NB4 (cell line): ENCODE measurements at regions not wholly inside any gene's neighbourhood (a gene's known extent, or its start where the extent isn't known, plus 50 kb on each side); places are given as distances from the start of the nearest gene placed in this dataset.
A peak's percentile ranks its signal among the peaks of the same experiment; 100 is the strongest.

Source experiments
- DNase-seq: peaks from one replicate; pipeline ENCODE4 v3.0.0; 2010; ENCODE audit warnings: low read depth
- H3K4me3 ChIP-seq: one replicate; pipeline ENCODE4 v1.5.1; 2011; ENCODE audit warnings: mild to moderate bottlenecking, low read depth, low read length, moderate library complexity
- MYC ChIP-seq: IDR thresholded peaks from 2 replicates; pipeline ENCODE4 v1.6.1; 2011; ENCODE audit warnings: low read depth, low read length
- POLR2A ChIP-seq: IDR thresholded peaks from 2 replicates; pipeline ENCODE4 v1.6.1; 2011; ENCODE audit warnings: mild to moderate bottlenecking; ENCODE audit not compliant: insufficient read length; ENCODE audit errors: extremely low read depth
- TF ChIP-seq, protein P1 (sequence below): IDR thresholded peaks from 2 replicates; pipeline ENCODE4 v1.6.1; 2011; ENCODE audit warnings: low read depth, low read length
- TF ChIP-seq, protein P2 (sequence below): IDR thresholded peaks from one replicate; pipeline ENCODE4 v1.5.1; 2012; ENCODE audit warnings: low read depth, low read length

DNA sequence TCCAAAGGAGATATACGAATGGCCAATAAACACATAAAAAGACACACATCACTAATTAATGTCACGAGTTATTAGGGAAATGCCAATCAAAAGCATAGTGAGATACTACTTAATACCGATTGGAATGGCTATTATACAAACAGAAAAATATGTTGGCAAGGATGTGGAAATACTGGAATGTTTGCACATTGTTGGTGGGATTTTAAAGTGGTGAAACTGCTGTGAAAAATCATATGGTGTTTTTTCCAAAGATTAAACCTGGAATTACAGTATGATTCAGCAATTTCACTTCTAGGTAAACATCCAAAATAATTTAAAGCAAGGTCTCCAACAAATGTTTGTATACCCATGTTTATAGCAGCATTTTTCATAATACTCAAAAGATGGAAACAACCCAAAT lies 765.5 kb downstream of the VGLL3 start:
- no peak for DNase-seq
- TF ChIP-seq POLR2A, result no peak
- TF ChIP-seq, protein P1, sequence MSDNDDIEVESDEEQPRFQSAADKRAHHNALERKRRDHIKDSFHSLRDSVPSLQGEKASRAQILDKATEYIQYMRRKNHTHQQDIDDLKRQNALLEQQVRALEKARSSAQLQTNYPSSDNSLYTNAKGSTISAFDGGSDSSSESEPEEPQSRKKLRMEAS, result no peak
- no peak for TF ChIP-seq MYC
- TF ChIP-seq, protein P2, sequence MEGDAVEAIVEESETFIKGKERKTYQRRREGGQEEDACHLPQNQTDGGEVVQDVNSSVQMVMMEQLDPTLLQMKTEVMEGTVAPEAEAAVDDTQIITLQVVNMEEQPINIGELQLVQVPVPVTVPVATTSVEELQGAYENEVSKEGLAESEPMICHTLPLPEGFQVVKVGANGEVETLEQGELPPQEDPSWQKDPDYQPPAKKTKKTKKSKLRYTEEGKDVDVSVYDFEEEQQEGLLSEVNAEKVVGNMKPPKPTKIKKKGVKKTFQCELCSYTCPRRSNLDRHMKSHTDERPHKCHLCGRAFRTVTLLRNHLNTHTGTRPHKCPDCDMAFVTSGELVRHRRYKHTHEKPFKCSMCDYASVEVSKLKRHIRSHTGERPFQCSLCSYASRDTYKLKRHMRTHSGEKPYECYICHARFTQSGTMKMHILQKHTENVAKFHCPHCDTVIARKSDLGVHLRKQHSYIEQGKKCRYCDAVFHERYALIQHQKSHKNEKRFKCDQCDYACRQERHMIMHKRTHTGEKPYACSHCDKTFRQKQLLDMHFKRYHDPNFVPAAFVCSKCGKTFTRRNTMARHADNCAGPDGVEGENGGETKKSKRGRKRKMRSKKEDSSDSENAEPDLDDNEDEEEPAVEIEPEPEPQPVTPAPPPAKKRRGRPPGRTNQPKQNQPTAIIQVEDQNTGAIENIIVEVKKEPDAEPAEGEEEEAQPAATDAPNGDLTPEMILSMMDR, result no peak

DNA sequence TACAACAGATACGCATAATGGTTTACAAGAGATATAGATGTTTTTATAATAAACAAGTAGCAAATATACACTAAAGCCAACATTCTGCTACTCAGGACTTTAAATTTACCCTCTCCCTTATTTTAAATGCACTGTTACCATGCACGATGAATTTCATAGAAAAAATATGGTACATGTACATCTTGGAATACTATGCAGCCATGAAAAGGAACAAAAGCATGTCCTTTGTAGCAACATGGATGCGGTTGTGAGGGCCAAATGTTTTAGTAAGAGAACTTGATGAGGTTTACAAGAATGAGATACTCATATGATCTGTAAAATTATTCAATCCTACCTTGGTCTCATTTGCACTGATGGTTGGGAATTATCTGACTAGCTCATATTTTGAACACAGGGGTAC lies 769.3 kb downstream of the VGLL3 start:
- no peak overlapping the region for H3K4me3 ChIP-seq
- TF ChIP-seq, protein P1, result no peak
- no peak for TF ChIP-seq MYC
- TF ChIP-seq, protein P2, result no peak
- no peak for TF ChIP-seq POLR2A
- DNase-seq, result no peak

More for the DNA sequence above, 765.5 kb downstream of the VGLL3 start:
- H3K4me3 ChIP-seq, result no peak overlapping the region

DNA sequence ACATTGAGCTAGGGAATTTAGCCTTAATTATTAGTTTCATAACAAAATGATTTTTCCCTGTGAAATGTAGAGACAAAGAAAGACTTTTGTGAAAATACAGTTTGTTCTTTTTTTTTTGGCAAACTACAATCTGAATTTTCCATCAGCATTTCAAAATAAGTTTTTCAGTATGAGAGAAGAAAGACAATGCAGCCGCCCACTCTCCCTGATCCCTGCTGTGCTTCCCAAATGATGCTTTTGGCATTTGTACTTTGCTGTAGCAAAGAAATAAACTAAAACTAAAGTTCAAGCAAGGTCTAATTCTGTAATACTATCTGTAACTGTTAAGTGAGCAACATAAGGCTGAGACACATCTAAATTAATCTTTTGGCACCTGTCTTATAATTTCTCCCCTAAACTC lies 782.2 kb downstream of the VGLL3 start:
- H3K4me3 ChIP-seq, result no peak overlapping the region
- TF ChIP-seq, protein P1, result no peak
- TF ChIP-seq, protein P2, result no peak
- TF ChIP-seq POLR2A (no peak), MYC (no peak)
- no peak for DNase-seq

DNA sequence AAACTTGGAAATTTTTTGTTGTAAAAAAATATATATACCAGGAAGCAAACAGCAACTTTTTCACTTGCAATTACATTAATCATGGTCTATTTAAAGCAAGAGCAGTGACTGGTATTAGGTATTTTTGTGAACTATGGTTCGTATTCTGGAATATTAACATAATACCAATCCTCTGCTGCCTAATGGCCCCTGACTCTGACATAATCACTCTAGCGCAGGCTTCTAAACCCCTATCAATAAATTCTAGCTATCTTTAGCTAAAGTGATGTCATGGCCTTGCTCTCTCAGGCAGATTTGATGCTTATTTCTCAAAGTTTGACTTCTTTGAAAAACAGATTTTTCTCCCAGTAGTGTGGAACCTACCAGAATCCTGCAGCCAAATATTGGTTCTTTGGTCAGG lies 808.3 kb downstream of the VGLL3 start:
- no peak overlapping the region for H3K4me3 ChIP-seq
- TF ChIP-seq MYC (no peak), POLR2A (no peak)
- TF ChIP-seq, protein P1, result no peak
- TF ChIP-seq, protein P2, result no peak
- no peak for DNase-seq

DNA sequence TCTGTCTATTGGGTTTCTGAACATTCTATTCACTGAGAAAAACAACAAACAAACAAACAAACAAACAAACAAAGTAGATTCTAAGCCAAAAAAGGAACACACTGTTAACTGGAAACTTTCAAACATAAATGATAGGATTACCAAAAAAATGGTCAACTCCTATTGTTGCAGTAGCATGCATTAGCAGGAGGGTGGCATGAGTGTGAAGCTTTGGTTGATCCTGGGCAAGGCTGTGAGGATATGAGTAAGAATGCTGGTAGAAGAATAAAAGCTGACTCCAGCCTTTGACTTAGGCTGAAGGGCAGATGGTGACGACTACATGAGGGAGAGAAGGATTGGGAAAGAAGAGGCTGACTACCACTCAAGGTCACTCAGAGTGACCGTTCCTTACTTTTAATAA lies 810.3 kb downstream of the VGLL3 start:
- DNase-seq, result peak; percentile 4
- no peak overlapping the region for H3K4me3 ChIP-seq
- TF ChIP-seq MYC (no peak), POLR2A (no peak)
- TF ChIP-seq, protein P1, result no peak
- TF ChIP-seq, protein P2, result peak; percentile 4

DNA sequence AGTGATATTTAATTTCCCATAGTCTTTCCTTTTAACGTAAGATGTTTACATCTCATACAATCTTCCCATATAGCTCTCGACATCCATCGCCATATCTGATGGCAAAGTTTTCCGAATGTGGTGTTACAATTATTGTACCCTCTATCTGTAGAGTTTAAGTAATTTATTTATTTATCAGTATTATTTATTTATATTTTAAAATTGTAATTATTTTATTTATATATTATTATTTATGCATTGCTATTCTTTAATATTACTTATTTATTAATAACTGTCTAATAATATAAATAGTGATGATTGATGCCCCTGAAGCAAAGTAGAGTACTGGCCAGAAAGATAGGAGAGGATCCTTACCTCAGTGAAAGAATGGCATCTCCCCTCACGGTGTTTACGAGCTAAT lies 812.9 kb downstream of the VGLL3 start:
- DNase-seq, result no peak
- no peak for TF ChIP-seq MYC
- TF ChIP-seq POLR2A, result no peak
- TF ChIP-seq, protein P2, result no peak
- TF ChIP-seq, protein P1, result no peak

More for the DNA sequence above, 812.9 kb downstream of the VGLL3 start:
- H3K4me3 ChIP-seq, result no peak overlapping the region
